H1 (cell line): ENCODE measurements at regions not wholly inside any gene's neighbourhood (a gene's known extent, or its start where the extent isn't known, plus 50 kb on each side); places are given as distances from the start of the nearest gene placed in this dataset.

Source experiments
- ASH2L ChIP-seq: fragments of 200-600, 300-600 bp; sonication (generic); IDR thresholded peaks from one replicate; pipeline ENCODE4 v1.7.1; 2017; ENCODE audit warnings: low read length
- BACH1 ChIP-seq: IDR thresholded peaks from 2 replicates; pipeline ENCODE4 v1.6.1; 2012; ENCODE audit warnings: low read length, improper control_type of control experiment
- CHD2 ChIP-seq: IDR thresholded peaks from 2 replicates; pipeline ENCODE4 v1.6.1; 2012; ENCODE audit warnings: low read length, improper control_type of control experiment
- EP300 ChIP-seq, 2 experiments: IDR thresholded peaks; 1 replicate in 1 of 2; 2 replicates in 1 of 2; pipeline ENCODE4 v1.6.1; 2011 to 2012; ENCODE audit warnings: low read depth in 2 of 2, low read length in 2 of 2, mild to moderate bottlenecking in 2 of 2, borderline replicate concordance in 1 of 2, inconsistent platforms in 1 of 2, moderate library complexity in 1 of 2
- NRF1 ChIP-seq: IDR thresholded peaks from 2 replicates; pipeline ENCODE4 v1.6.1; 2011; ENCODE audit warnings: mild to moderate bottlenecking, low read depth, low read length, improper control_type of control experiment
- RAD21 ChIP-seq, 2 experiments: IDR thresholded peaks in 1 of 2; conservative IDR thresholded peaks in 1 of 2; 2 replicates each; pipeline ENCODE4 v1.6.1; 2011; ENCODE audit warnings: low read depth in 2 of 2, low read length in 2 of 2, improper control_type of control experiment in 1 of 2, inconsistent platforms in 1 of 2, mild to moderate bottlenecking in 1 of 2, moderate library complexity in 1 of 2
- RBBP5 ChIP-seq: IDR thresholded peaks from 2 replicates; pipeline ENCODE4 v1.7.1; 2012; ENCODE audit warnings: low read depth, mild to moderate bottlenecking, inconsistent platforms, low read length, moderate library complexity, borderline replicate concordance
- RXRA ChIP-seq: IDR thresholded peaks from 2 replicates; pipeline ENCODE4 v1.6.1; 2011; ENCODE audit warnings: low read depth, mild to moderate bottlenecking, low read length, moderate library complexity; ENCODE audit not compliant: insufficient read depth
- SIX5 ChIP-seq: IDR thresholded peaks from 2 replicates; pipeline ENCODE4 v1.6.1; 2011; ENCODE audit warnings: mild to moderate bottlenecking, low read depth, low read length
- SRF ChIP-seq: IDR thresholded peaks from 2 replicates; pipeline ENCODE4 v1.6.1; 2011; ENCODE audit warnings: mild to moderate bottlenecking, low read depth, low read length, moderate library complexity
- TAF1 ChIP-seq: IDR thresholded peaks from 2 replicates; pipeline ENCODE4 v1.6.1; 2011; ENCODE audit warnings: mild to moderate bottlenecking, low read depth, low read length
- TEAD4 ChIP-seq: IDR thresholded peaks from 2 replicates; pipeline ENCODE4 v1.6.1; 2012; ENCODE audit warnings: low read depth, low read length, inconsistent platforms, mixed read lengths
- TF ChIP-seq, protein P1 (sequence below): fragments of 300-600 bp; sonication (generic); IDR thresholded peaks from 2 replicates; pipeline ENCODE4 v1.7.1; 2012; ENCODE audit warnings: low read length, moderate library complexity, mild to moderate bottlenecking, inconsistent platforms; ENCODE audit not compliant: insufficient replicate concordance

- TF ChIP-seq, protein P1, sequence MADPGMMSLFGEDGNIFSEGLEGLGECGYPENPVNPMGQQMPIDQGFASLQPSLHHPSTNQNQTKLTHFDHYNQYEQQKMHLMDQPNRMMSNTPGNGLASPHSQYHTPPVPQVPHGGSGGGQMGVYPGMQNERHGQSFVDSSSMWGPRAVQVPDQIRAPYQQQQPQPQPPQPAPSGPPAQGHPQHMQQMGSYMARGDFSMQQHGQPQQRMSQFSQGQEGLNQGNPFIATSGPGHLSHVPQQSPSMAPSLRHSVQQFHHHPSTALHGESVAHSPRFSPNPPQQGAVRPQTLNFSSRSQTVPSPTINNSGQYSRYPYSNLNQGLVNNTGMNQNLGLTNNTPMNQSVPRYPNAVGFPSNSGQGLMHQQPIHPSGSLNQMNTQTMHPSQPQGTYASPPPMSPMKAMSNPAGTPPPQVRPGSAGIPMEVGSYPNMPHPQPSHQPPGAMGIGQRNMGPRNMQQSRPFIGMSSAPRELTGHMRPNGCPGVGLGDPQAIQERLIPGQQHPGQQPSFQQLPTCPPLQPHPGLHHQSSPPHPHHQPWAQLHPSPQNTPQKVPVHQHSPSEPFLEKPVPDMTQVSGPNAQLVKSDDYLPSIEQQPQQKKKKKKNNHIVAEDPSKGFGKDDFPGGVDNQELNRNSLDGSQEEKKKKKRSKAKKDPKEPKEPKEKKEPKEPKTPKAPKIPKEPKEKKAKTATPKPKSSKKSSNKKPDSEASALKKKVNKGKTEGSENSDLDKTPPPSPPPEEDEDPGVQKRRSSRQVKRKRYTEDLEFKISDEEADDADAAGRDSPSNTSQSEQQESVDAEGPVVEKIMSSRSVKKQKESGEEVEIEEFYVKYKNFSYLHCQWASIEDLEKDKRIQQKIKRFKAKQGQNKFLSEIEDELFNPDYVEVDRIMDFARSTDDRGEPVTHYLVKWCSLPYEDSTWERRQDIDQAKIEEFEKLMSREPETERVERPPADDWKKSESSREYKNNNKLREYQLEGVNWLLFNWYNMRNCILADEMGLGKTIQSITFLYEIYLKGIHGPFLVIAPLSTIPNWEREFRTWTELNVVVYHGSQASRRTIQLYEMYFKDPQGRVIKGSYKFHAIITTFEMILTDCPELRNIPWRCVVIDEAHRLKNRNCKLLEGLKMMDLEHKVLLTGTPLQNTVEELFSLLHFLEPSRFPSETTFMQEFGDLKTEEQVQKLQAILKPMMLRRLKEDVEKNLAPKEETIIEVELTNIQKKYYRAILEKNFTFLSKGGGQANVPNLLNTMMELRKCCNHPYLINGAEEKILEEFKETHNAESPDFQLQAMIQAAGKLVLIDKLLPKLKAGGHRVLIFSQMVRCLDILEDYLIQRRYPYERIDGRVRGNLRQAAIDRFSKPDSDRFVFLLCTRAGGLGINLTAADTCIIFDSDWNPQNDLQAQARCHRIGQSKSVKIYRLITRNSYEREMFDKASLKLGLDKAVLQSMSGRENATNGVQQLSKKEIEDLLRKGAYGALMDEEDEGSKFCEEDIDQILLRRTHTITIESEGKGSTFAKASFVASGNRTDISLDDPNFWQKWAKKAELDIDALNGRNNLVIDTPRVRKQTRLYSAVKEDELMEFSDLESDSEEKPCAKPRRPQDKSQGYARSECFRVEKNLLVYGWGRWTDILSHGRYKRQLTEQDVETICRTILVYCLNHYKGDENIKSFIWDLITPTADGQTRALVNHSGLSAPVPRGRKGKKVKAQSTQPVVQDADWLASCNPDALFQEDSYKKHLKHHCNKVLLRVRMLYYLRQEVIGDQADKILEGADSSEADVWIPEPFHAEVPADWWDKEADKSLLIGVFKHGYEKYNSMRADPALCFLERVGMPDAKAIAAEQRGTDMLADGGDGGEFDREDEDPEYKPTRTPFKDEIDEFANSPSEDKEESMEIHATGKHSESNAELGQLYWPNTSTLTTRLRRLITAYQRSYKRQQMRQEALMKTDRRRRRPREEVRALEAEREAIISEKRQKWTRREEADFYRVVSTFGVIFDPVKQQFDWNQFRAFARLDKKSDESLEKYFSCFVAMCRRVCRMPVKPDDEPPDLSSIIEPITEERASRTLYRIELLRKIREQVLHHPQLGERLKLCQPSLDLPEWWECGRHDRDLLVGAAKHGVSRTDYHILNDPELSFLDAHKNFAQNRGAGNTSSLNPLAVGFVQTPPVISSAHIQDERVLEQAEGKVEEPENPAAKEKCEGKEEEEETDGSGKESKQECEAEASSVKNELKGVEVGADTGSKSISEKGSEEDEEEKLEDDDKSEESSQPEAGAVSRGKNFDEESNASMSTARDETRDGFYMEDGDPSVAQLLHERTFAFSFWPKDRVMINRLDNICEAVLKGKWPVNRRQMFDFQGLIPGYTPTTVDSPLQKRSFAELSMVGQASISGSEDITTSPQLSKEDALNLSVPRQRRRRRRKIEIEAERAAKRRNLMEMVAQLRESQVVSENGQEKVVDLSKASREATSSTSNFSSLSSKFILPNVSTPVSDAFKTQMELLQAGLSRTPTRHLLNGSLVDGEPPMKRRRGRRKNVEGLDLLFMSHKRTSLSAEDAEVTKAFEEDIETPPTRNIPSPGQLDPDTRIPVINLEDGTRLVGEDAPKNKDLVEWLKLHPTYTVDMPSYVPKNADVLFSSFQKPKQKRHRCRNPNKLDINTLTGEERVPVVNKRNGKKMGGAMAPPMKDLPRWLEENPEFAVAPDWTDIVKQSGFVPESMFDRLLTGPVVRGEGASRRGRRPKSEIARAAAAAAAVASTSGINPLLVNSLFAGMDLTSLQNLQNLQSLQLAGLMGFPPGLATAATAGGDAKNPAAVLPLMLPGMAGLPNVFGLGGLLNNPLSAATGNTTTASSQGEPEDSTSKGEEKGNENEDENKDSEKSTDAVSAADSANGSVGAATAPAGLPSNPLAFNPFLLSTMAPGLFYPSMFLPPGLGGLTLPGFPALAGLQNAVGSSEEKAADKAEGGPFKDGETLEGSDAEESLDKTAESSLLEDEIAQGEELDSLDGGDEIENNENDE = no peak
- TF ChIP-seq RAD21 (IDR thresholded peaks at IDR 0.05 in 1 of 2, conservative IDR thresholded peaks at IDR 0.05 in 1 of 2; ENCODE audit: low read depth in 2 of 2, low read length in 2 of 2) (no peak), ASH2L (no peak), BACH1 (no peak), RBBP5 (no peak), SIX5 (no peak), RXRA (no peak), EP300 (IDR thresholded peaks at IDR 0.05; ENCODE audit: borderline replicate concordance in 1 of 2, low read depth in 2 of 2, low read length in 2 of 2) (no peak), NRF1 (no peak), SRF (no peak), TAF1 (no peak), TEAD4 (no peak), CHD2 (no peak)
These were observed 698.7 kb downstream of the GLUD2 start (continued) for GRCh38 chrX:121746105-121746504.
